Trophoblast cell (in vitro differentiated cells and primary cell): ENCODE measurements at regions not wholly inside any gene's neighbourhood (a gene's known extent, or its start where the extent isn't known, plus 50 kb on each side); places are given as distances from the start of the nearest gene placed in this dataset.

Experiments
- DNase-seq, 2 donors: peaks; one replicate each; pipeline ENCODE4 v3.0.0-alpha.2; 2016
- H2AFZ ChIP-seq: 2 replicates; pipeline ENCODE4 v1.6.1; 2013; ENCODE audit warnings: low read length, moderate library complexity, mild to moderate bottlenecking; ENCODE audit not compliant: insufficient read depth, poor library complexity
- H2AK5ac ChIP-seq: 2 replicates; pipeline ENCODE4 v1.6.1; 2013; ENCODE audit warnings: mild to moderate bottlenecking, low read length
- H2BK120ac ChIP-seq: 2 replicates; pipeline ENCODE4 v1.6.1; 2013; ENCODE audit warnings: low read length, mild to moderate bottlenecking, moderate library complexity; ENCODE audit not compliant: insufficient read depth, poor library complexity
- H2BK12ac ChIP-seq: 2 replicates; pipeline ENCODE4 v1.6.1; 2013; ENCODE audit warnings: mild to moderate bottlenecking, low read length, moderate library complexity
- H2BK5ac ChIP-seq: 2 replicates; pipeline ENCODE4 v1.6.1; 2013; ENCODE audit warnings: low read length, low read depth, moderate library complexity, mild to moderate bottlenecking; ENCODE audit not compliant: poor library complexity
- H3K14ac ChIP-seq: 2 replicates; pipeline ENCODE4 v1.6.1; 2013; ENCODE audit warnings: mild to moderate bottlenecking, low read length
- H3K18ac ChIP-seq: 2 replicates; pipeline ENCODE4 v1.6.1; 2013; ENCODE audit warnings: mild to moderate bottlenecking, low read length
- H3K23ac ChIP-seq: 2 replicates; pipeline ENCODE4 v1.6.1; 2013; ENCODE audit warnings: low read length
- H3K27ac ChIP-seq: 2 replicates; pipeline ENCODE4 v1.5.1; 2013; ENCODE audit warnings: low read depth, mild to moderate bottlenecking, inconsistent platforms, low read length, moderate library complexity
- H3K27me3 ChIP-seq: 2 replicates; pipeline ENCODE4 v1.6.1; 2013; ENCODE audit warnings: inconsistent platforms, mild to moderate bottlenecking, low read length, moderate library complexity; ENCODE audit not compliant: insufficient read depth
- H3K36me3 ChIP-seq, 2 experiments: 1 replicate in 1 of 2; 2 replicates in 1 of 2; pipeline ENCODE4 v1.6.1; 2013; ENCODE audit warnings: low read length in 2 of 2, mild to moderate bottlenecking in 2 of 2, moderate library complexity in 1 of 2; ENCODE audit not compliant: insufficient read depth in 2 of 2, control insufficient read depth in 1 of 2
- H3K4ac ChIP-seq: 2 replicates; pipeline ENCODE4 v1.6.1; 2013; ENCODE audit warnings: low read depth, mild to moderate bottlenecking, low read length, moderate library complexity
- H3K4me1 ChIP-seq, 2 experiments: 1 replicate in 1 of 2; 2 replicates in 1 of 2; pipeline ENCODE4 v1.6.1; 2013; ENCODE audit warnings: low read length in 2 of 2, mild to moderate bottlenecking in 2 of 2, moderate library complexity in 1 of 2; ENCODE audit not compliant: insufficient read depth in 2 of 2, control insufficient read depth in 1 of 2
- H3K4me2 ChIP-seq: 2 replicates; pipeline ENCODE4 v1.6.1; 2013; ENCODE audit warnings: inconsistent platforms, mild to moderate bottlenecking, low read length, moderate library complexity
- H3K4me3 ChIP-seq: 2 replicates; pipeline ENCODE4 v1.5.1; 2013; ENCODE audit warnings: mild to moderate bottlenecking, low read depth, low read length, inconsistent platforms
- H3K79me1 ChIP-seq: one replicate; pipeline ENCODE4 v1.6.1; 2013; ENCODE audit warnings: low read length
- H3K79me2 ChIP-seq: 2 replicates; pipeline ENCODE4 v1.6.1; 2013; ENCODE audit warnings: low read length, mild to moderate bottlenecking; ENCODE audit not compliant: control insufficient read depth, insufficient read depth, poor library complexity
- H3K9ac ChIP-seq: 2 replicates; pipeline ENCODE4 v1.6.1; 2013; ENCODE audit warnings: mild to moderate bottlenecking, low read length
- H3K9me3 ChIP-seq: 2 replicates; pipeline ENCODE4 v1.6.1; 2013; ENCODE audit warnings: low read depth, mild to moderate bottlenecking, control low read depth, inconsistent platforms, low read length; ENCODE audit not compliant: insufficient read depth
- H4K12ac ChIP-seq: 2 replicates; pipeline ENCODE4 v1.6.1; 2013; ENCODE audit warnings: low read depth, mild to moderate bottlenecking, low read length, moderate library complexity
- H4K8ac ChIP-seq: 2 replicates; pipeline ENCODE4 v1.6.1; 2013; ENCODE audit warnings: low read depth, mild to moderate bottlenecking, low read length, moderate library complexity
- H4K91ac ChIP-seq: one replicate; pipeline ENCODE4 v1.6.1; 2013; ENCODE audit warnings: low read depth, mild to moderate bottlenecking, low read length, moderate library complexity
- WGBS: extraction: QIAGEN DNeasy Blood & Tissue Kit; methylation state at CpG from one replicate; pipeline ENCODE4 v1.1.7; 2013; ENCODE audit warnings: missing lambda C conversion rate; ENCODE audit not compliant: insufficient read length, insufficient coverage; ENCODE audit errors: extremely low coverage; 5-methylcytosine and 5-hydroxymethylcytosine counted together

- H2AK5ac ChIP-seq, result no peak overlapping the region
- no peak overlapping the region for H3K4ac ChIP-seq
- H4K12ac ChIP-seq, result no peak overlapping the region
- H2BK120ac ChIP-seq, result no peak overlapping the region
- H4K91ac ChIP-seq, result no peak overlapping the region
- H3K14ac ChIP-seq, result no peak overlapping the region
- peaks cover 2 to 4% of the 10 kb centered on the region in 2 experiments for H3K4me1 ChIP-seq
- no peaks in the 10 kb centered on the region for H3K27me3 ChIP-seq
- H2AFZ ChIP-seq, result no peak overlapping the region
- no peak overlapping the region for H3K9ac ChIP-seq
- H3K79me1 ChIP-seq, result no peaks in the 10 kb centered on the region
- H2BK5ac ChIP-seq, result no peak overlapping the region
- H3K4me3 ChIP-seq, result no peak overlapping the region
- no peaks in the 10 kb centered on the region for H3K79me2 ChIP-seq
- WGBS, result no CpG with 5 or more reads among the region's 1 CpG
- H3K27ac ChIP-seq, result no peak overlapping the region
- H3K9me3 ChIP-seq, result no peaks in the 10 kb centered on the region
- no peak overlapping the region for H3K4me2 ChIP-seq
- H2BK12ac ChIP-seq, result no peak overlapping the region
- DNase-seq, result no peak
- H4K8ac ChIP-seq, result no peak overlapping the region
- no peaks in the 10 kb centered on the region for H3K36me3 ChIP-seq
- H3K18ac ChIP-seq, result no peak overlapping the region
- H3K23ac ChIP-seq, result no peak overlapping the region
These were observed 557.2 kb upstream of the SUCLG2 start for GRCh38 chr3:68211637-68212036.

DNA sequence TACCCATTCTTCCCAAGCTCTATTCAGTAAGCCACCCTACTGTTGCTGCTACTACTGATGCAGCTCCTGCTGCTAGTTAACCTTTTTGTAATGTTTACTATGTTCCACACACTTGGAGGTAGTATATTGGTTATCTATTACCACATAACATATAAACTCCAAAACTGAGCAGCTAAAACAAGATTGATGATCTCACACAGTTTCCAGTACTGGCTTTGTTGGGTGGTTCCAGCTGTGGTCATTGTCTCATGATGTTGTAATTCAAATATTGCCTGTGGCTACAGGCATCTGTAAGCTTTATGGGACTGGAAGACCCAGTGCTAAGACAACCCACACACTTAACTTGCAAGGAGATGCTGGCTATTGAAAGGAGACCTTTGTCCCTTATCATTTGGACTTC is 556.2 kb upstream of the SUCLG2 start:
- Histone ChIP-seq H3K14ac (no peak overlapping the region), H3K36me3 (no peaks in the 10 kb centered on the region), H2BK120ac (no peak overlapping the region), H3K18ac (no peak overlapping the region), H3K4me2 (no peak overlapping the region), H3K27ac (no peak overlapping the region), H3K4me3 (no peak overlapping the region), H4K8ac (no peak overlapping the region), H4K91ac (no peak overlapping the region), H3K4me1 (peaks cover 2 to 4% of the 10 kb centered on the region in 2 experiments), H2BK12ac (no peak overlapping the region), H3K79me1 (no peaks in the 10 kb centered on the region), H3K9me3 (no peaks in the 10 kb centered on the region), H3K4ac (no peak overlapping the region), H3K27me3 (no peaks in the 10 kb centered on the region), H2AFZ (no peak overlapping the region), H2AK5ac (no peak overlapping the region), H3K23ac (no peak overlapping the region), H3K9ac (no peak overlapping the region), H4K12ac (no peak overlapping the region), H3K79me2 (no peaks in the 10 kb centered on the region), H2BK5ac (no peak overlapping the region)
- DNase-seq, result peak in 1 of 2 donors; percentile 15

DNA sequence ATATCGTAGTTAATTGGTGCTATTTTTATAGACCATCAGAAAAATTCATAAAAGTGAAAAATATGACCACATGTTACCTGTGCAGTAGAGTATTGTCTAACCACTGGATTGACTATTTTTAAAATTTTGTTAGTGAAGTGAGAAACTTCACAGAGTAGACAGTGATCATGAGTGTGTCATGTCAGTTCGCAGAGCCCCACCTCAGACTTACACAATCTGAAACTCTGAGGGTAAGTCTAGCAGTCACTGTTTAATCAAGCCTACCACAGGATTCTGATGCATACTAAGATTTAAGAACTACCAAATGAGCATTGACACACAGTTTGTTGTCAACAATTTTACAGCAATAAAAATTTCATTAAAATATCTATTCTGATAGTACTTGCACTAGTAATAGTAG is 552.9 kb upstream of the SUCLG2 start:
- no peaks in the 10 kb centered on the region for H3K36me3 ChIP-seq
- no peak overlapping the region for H3K4me2 ChIP-seq
- H3K18ac ChIP-seq, result no peak overlapping the region
- H3K79me1 ChIP-seq, result no peaks in the 10 kb centered on the region
- H4K8ac ChIP-seq, result no peak overlapping the region
- no peak overlapping the region for H4K12ac ChIP-seq
- no peak for DNase-seq
- no peak overlapping the region for H3K4me3 ChIP-seq
- no peak overlapping the region for H2BK120ac ChIP-seq
- H3K9ac ChIP-seq, result no peak overlapping the region
- H3K4me1 ChIP-seq, result peaks cover 2 to 4% of the 10 kb centered on the region in 2 experiments
- H3K27ac ChIP-seq, result no peak overlapping the region
- H2AFZ ChIP-seq, result no peak overlapping the region
- no peak overlapping the region for H3K23ac ChIP-seq
- H3K79me2 ChIP-seq, result no peaks in the 10 kb centered on the region
- H3K4ac ChIP-seq, result no peak overlapping the region
- WGBS, result no CpG with 5 or more reads among the region's 2 CpGs
- H2BK12ac ChIP-seq, result no peak overlapping the region
- no peaks in the 10 kb centered on the region for H3K27me3 ChIP-seq
- no peak overlapping the region for H2AK5ac ChIP-seq
- H4K91ac ChIP-seq, result no peak overlapping the region
- H3K9me3 ChIP-seq, result no peaks in the 10 kb centered on the region
- H3K14ac ChIP-seq, result no peak overlapping the region
- no peak overlapping the region for H2BK5ac ChIP-seq

DNA sequence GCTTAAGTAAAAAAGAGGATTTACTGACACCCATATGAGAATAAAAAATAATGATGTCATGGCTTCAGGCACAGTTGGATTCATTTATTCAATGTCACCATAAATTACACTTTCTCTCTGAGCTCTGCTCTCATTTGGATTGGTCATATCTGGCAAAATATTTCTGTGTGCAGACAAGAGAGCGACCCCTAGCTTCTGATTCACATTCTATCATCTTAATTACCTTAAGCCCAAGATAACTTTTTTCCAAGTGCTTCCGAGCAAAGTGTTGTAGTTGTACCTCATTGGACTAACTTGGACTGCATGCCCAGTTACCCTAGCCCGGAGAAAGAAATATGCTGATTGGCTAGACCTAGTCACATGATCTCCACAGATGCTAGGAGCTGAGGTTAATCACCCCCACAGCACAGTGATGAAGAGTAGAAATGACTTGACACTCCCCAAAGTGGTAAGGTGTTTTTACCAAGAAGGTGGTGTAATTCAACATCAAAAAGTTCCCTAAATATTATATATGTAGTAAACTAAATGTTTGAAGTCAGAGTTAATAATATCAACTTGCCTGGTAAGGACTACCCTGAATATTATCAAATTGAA is 552.2 kb upstream of the SUCLG2 start:
- H2AFZ ChIP-seq, result no peak overlapping the region
- no peak overlapping the region for H3K18ac ChIP-seq
- no peak overlapping the region for H2BK12ac ChIP-seq
- H3K27ac ChIP-seq, result no peak overlapping the region
- peaks cover 2 to 4% of the 10 kb centered on the region in 2 experiments for H3K4me1 ChIP-seq
- no peaks in the 10 kb centered on the region for H3K27me3 ChIP-seq
- no peak overlapping the region for H3K4ac ChIP-seq
- H2BK120ac ChIP-seq, result no peak overlapping the region
- H3K4me2 ChIP-seq, result no peak overlapping the region
- no peak overlapping the region for H3K4me3 ChIP-seq
- no peaks in the 10 kb centered on the region for H3K36me3 ChIP-seq
- no peak for DNase-seq
- H3K9ac ChIP-seq, result no peak overlapping the region
- H3K79me2 ChIP-seq, result no peaks in the 10 kb centered on the region
- no peak overlapping the region for H3K14ac ChIP-seq
- no peaks in the 10 kb centered on the region for H3K9me3 ChIP-seq
- H3K79me1 ChIP-seq, result no peaks in the 10 kb centered on the region
- no peak overlapping the region for H4K91ac ChIP-seq
- H4K8ac ChIP-seq, result no peak overlapping the region
- no peak overlapping the region for H3K23ac ChIP-seq
- whole genome bisulfite sequencing, result no CpG with 5 or more reads among the region's 3 CpGs
- no peak overlapping the region for H2BK5ac ChIP-seq
- no peak overlapping the region for H4K12ac ChIP-seq
- no peak overlapping the region for H2AK5ac ChIP-seq
